Memory B cell (primary cell): ENCODE measurements at regions not wholly inside any gene's neighbourhood (a gene's known extent, or its start where the extent isn't known, plus 50 kb on each side); places are given as distances from the start of the nearest gene placed in this dataset.

ENCODE experiments used
- ATAC-seq: fragments of 150-1000 bp; cut with Tn5 transposase; 2 replicates; pipeline ENCODE4 v1.10.0; 2021; ENCODE audit warnings: low read depth, mild to moderate bottlenecking, moderate library complexity
- DNase-seq, 2 donors: peaks; one replicate each; pipeline ENCODE4 v3.0.0; 2022; ENCODE audit warnings: low spot score in 2 of 2
- H3K27ac Mint-ChIP-seq: one replicate; pipeline ENCODE4 v1.8.0; 2022; ENCODE audit warnings: mild to moderate bottlenecking, moderate library complexity, mixed read lengths
- H3K27me3 Mint-ChIP-seq: one replicate; pipeline ENCODE4 v1.8.0; 2022; ENCODE audit warnings: mixed read lengths
- H3K36me3 Mint-ChIP-seq: one replicate; pipeline ENCODE4 v1.8.0; 2022; ENCODE audit warnings: mild to moderate bottlenecking, mixed read lengths
- H3K4me1 Mint-ChIP-seq: one replicate; pipeline ENCODE4 v1.8.0; 2022; ENCODE audit warnings: mixed read lengths
- H3K4me3 Mint-ChIP-seq: one replicate; pipeline ENCODE4 v1.8.0; 2022; ENCODE audit warnings: mild to moderate bottlenecking, moderate library complexity, mixed read lengths
- H3K9me3 Mint-ChIP-seq: one replicate; pipeline ENCODE4 v1.8.0; 2022; ENCODE audit warnings: mixed read lengths

GRCh38 chr18:43605224-43605623 is 327.9 kb upstream of the SYT4 start:
- Mint-ChIP-seq H3K9me3 (peaks cover 12% of the 10 kb centered on the region), H3K4me1 (no peaks in the 10 kb centered on the region), H3K27ac (no peak overlapping the region), H3K4me3 (no peak overlapping the region), H3K36me3 (peaks cover 4% of the 10 kb centered on the region), H3K27me3 (no peaks in the 10 kb centered on the region)
- no peak for ATAC-seq
- no peak for DNase-seq

GRCh38 chr18:43606795-43607194 is 329.5 kb upstream of the SYT4 start:
- H3K9me3 Mint-ChIP-seq: peaks cover 12% of the 10 kb centered on the region
- peaks cover 4% of the 10 kb centered on the region for H3K36me3 Mint-ChIP-seq
- H3K4me3 Mint-ChIP-seq: no peak overlapping the region
- H3K4me1 Mint-ChIP-seq: no peaks in the 10 kb centered on the region
- no peak for DNase-seq
- peaks cover 2% of the 10 kb centered on the region for H3K27me3 Mint-ChIP-seq
- no peak overlapping the region for H3K27ac Mint-ChIP-seq
- no peak for ATAC-seq

GRCh38 chr18:43620936-43621335 is 343.6 kb upstream of the SYT4 start:
- Mint-ChIP-seq H3K27ac (no peak overlapping the region), H3K9me3 (no peaks in the 10 kb centered on the region), H3K4me3 (no peak overlapping the region), H3K36me3 (no peaks in the 10 kb centered on the region), H3K27me3 (peaks cover 4% of the 10 kb centered on the region), H3K4me1 (no peaks in the 10 kb centered on the region)
- ATAC-seq (no peak), DNase-seq (peak; percentile 10 to 25)

GRCh38 chr18:43622024-43622423 is 344.7 kb upstream of the SYT4 start:
- H3K27ac Mint-ChIP-seq: no peak overlapping the region
- no peaks in the 10 kb centered on the region for H3K9me3 Mint-ChIP-seq
- H3K36me3 Mint-ChIP-seq: no peaks in the 10 kb centered on the region
- H3K4me1 Mint-ChIP-seq: no peaks in the 10 kb centered on the region
- H3K4me3 Mint-ChIP-seq: no peak overlapping the region
- peaks cover 4% of the 10 kb centered on the region for H3K27me3 Mint-ChIP-seq
- DNase-seq (no peak), ATAC-seq (no peak)

GRCh38 chr18:43625582-43625981 is 348.3 kb upstream of the SYT4 start:
- no peak for DNase-seq
- Mint-ChIP-seq H3K27me3 (peaks cover 4% of the 10 kb centered on the region), H3K27ac (no peak overlapping the region), H3K4me1 (no peaks in the 10 kb centered on the region), H3K36me3 (no peaks in the 10 kb centered on the region), H3K9me3 (no peaks in the 10 kb centered on the region), H3K4me3 (no peak overlapping the region)
- no peak for ATAC-seq

GRCh38 chr18:43627848-43628530 is 350.7 kb upstream of the SYT4 start:
- H3K9me3 Mint-ChIP-seq: no peaks in the 10 kb centered on the region
- no peaks in the 10 kb centered on the region for H3K36me3 Mint-ChIP-seq
- no peak for DNase-seq
- H3K27ac Mint-ChIP-seq: no peak overlapping the region
- H3K27me3 Mint-ChIP-seq: peaks cover 3% of the 10 kb centered on the region
- H3K4me1 Mint-ChIP-seq: no peaks in the 10 kb centered on the region
- ATAC-seq: no peak
- H3K4me3 Mint-ChIP-seq: no peak overlapping the region

- no peak for ATAC-seq
- H3K27me3 Mint-ChIP-seq: peaks cover 4% of the 10 kb centered on the region
- no peaks in the 10 kb centered on the region for H3K9me3 Mint-ChIP-seq
- no peaks in the 10 kb centered on the region for H3K4me1 Mint-ChIP-seq
- DNase-seq: no peak
- no peaks in the 10 kb centered on the region for H3K36me3 Mint-ChIP-seq
- no peak overlapping the region for H3K4me3 Mint-ChIP-seq
- no peak overlapping the region for H3K27ac Mint-ChIP-seq
These were observed 357.7 kb upstream of the SYT4 start for GRCh38 chr18:43634994-43635393.

- no peak for ATAC-seq
- H3K9me3 Mint-ChIP-seq: no peaks in the 10 kb centered on the region
- no peaks in the 10 kb centered on the region for H3K36me3 Mint-ChIP-seq
- no peaks in the 10 kb centered on the region for H3K4me1 Mint-ChIP-seq
- no peak overlapping the region for H3K27ac Mint-ChIP-seq
- H3K27me3 Mint-ChIP-seq: peaks cover 4% of the 10 kb centered on the region
- no peak for DNase-seq
- H3K4me3 Mint-ChIP-seq: no peak overlapping the region
These were observed 358.1 kb upstream of the SYT4 start for GRCh38 chr18:43635397-43635796.

GRCh38 chr18:43642727-43643330 is 365.5 kb upstream of the SYT4 start:
- no peaks in the 10 kb centered on the region for H3K9me3 Mint-ChIP-seq
- H3K4me3 Mint-ChIP-seq: no peak overlapping the region
- H3K4me1 Mint-ChIP-seq: no peaks in the 10 kb centered on the region
- H3K27me3 Mint-ChIP-seq: peaks cover 5% of the 10 kb centered on the region
- DNase-seq (no peak), ATAC-seq (no peak)
- no peak overlapping the region for H3K27ac Mint-ChIP-seq
- no peaks in the 10 kb centered on the region for H3K36me3 Mint-ChIP-seq

- Mint-ChIP-seq H3K36me3 (no peaks in the 10 kb centered on the region), H3K4me3 (no peak overlapping the region), H3K4me1 (no peaks in the 10 kb centered on the region), H3K27ac (no peak overlapping the region), H3K9me3 (peaks cover 2% of the 10 kb centered on the region), H3K27me3 (no peaks in the 10 kb centered on the region)
- ATAC-seq (no peak), DNase-seq (no peak)
These were observed 370.7 kb upstream of the SYT4 start for GRCh38 chr18:43648002-43648401.

GRCh38 chr18:43649649-43650357 is 372.5 kb upstream of the SYT4 start:
- DNase-seq (no peak), ATAC-seq (no peak)
- Mint-ChIP-seq H3K9me3 (peaks cover 7% of the 10 kb centered on the region), H3K36me3 (no peaks in the 10 kb centered on the region), H3K4me1 (no peaks in the 10 kb centered on the region), H3K27me3 (no peaks in the 10 kb centered on the region), H3K4me3 (no peak overlapping the region), H3K27ac (no peak overlapping the region)

GRCh38 chr18:43650426-43650825 is 373.1 kb upstream of the SYT4 start:
- H3K27ac Mint-ChIP-seq: no peak overlapping the region
- no peaks in the 10 kb centered on the region for H3K27me3 Mint-ChIP-seq
- no peak overlapping the region for H3K4me3 Mint-ChIP-seq
- peaks cover 9% of the 10 kb centered on the region for H3K9me3 Mint-ChIP-seq
- no peaks in the 10 kb centered on the region for H3K36me3 Mint-ChIP-seq
- no peaks in the 10 kb centered on the region for H3K4me1 Mint-ChIP-seq
- no peak for ATAC-seq
- no peak for DNase-seq

- ATAC-seq (no peak), DNase-seq (no peak)
- Mint-ChIP-seq H3K9me3 (peaks cover 9% of the 10 kb centered on the region), H3K36me3 (no peaks in the 10 kb centered on the region), H3K27ac (no peak overlapping the region), H3K4me3 (no peak overlapping the region), H3K27me3 (no peaks in the 10 kb centered on the region), H3K4me1 (no peaks in the 10 kb centered on the region)
These were observed 373.8 kb upstream of the SYT4 start for GRCh38 chr18:43651057-43651456.

- Mint-ChIP-seq H3K27ac (no peak overlapping the region), H3K36me3 (no peaks in the 10 kb centered on the region), H3K4me3 (no peak overlapping the region), H3K9me3 (peaks cover 9% of the 10 kb centered on the region), H3K27me3 (no peaks in the 10 kb centered on the region), H3K4me1 (no peaks in the 10 kb centered on the region)
- DNase-seq: no peak
- no peak for ATAC-seq
These were observed 379.3 kb upstream of the SYT4 start for GRCh38 chr18:43656547-43656946.
